Activated CD8-positive, alpha-beta memory T cell treated with anti-CD3 and anti-CD28 coated beads, Interleukin-2, amount 10 ng/mL, durations not matched to agents 7 days and 5 days (primary cell): ENCODE measurements at regions not wholly inside any gene's neighbourhood (a gene's known extent, or its start where the extent isn't known, plus 50 kb on each side); places are given as distances from the start of the nearest gene placed in this dataset.

ENCODE experiments used
- ATAC-seq: fragments of 150-1000 bp; cut with Tn5 transposase; one replicate; pipeline ENCODE4 v1.10.0; 2021; ENCODE audit warnings: moderate library complexity
- CTCF ChIA-PET: fragments of 350-600 bp; sonication (Branson Sonifier 250); formaldehyde crosslinking; loops from one replicate; lab custom pipeline; 2021; ENCODE audit warnings: antibody characterized with exemption; lab: Charles Lee
- DNase-seq: peaks from one replicate; pipeline ENCODE4 v3.0.0-alpha.2; 2020
- H3K27ac Mint-ChIP-seq: one replicate; pipeline ENCODE4 v1.8.0; 2021; ENCODE audit warnings: mild to moderate bottlenecking, mixed read lengths
- H3K27me3 Mint-ChIP-seq: one replicate; pipeline ENCODE4 v1.8.0; 2021; ENCODE audit warnings: mixed read lengths
- H3K36me3 Mint-ChIP-seq: one replicate; pipeline ENCODE4 v1.8.0; 2021; ENCODE audit warnings: mild to moderate bottlenecking, mixed read lengths
- H3K4me1 Mint-ChIP-seq: one replicate; pipeline ENCODE4 v1.8.0; 2021; ENCODE audit warnings: mixed read lengths
- H3K4me3 Mint-ChIP-seq: one replicate; pipeline ENCODE4 v1.8.0; 2021; ENCODE audit warnings: mild to moderate bottlenecking, moderate library complexity, mixed read lengths
- H3K9me3 Mint-ChIP-seq: one replicate; pipeline ENCODE4 v1.8.0; 2022; ENCODE audit warnings: low read depth, mixed read lengths

GRCh38 chr6:98532004-98532403 lies 302.4 kb upstream of the POU3F2 start:
- ATAC-seq = no peak
- Mint-ChIP-seq H3K4me1 (no peaks in the 10 kb centered on the region), H3K4me3 (no peak overlapping the region), H3K36me3 (no peaks in the 10 kb centered on the region), H3K9me3 (peaks cover 2% of the 10 kb centered on the region), H3K27me3 (no peaks in the 10 kb centered on the region), H3K27ac (no peak overlapping the region)
- CTCF ChIA-PET = no interaction called here
- DNase-seq = no peak

DNA sequence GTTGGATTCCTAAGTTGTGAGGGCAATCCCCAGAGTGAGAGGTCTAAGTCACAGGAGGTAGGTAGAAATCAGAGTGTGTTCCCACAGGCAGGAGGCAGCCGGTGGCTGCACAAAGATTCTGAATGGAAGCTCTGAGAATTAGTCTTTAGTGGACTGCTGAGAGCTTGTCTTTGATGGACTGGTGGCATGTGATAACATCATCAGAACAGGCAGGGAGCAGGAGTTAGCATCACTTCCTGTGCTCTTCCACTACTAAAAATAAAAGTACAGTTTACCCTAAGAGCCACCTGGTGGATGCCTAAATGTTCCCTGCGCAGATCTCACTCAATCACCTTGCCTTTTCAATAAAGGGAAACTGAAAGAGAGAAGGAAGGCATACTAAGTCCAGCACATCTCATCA lies 294.6 kb upstream of the POU3F2 start:
- Mint-ChIP-seq H3K36me3 (no peaks in the 10 kb centered on the region), H3K27ac (no peak overlapping the region), H3K9me3 (no peaks in the 10 kb centered on the region), H3K27me3 (no peaks in the 10 kb centered on the region), H3K4me1 (no peaks in the 10 kb centered on the region), H3K4me3 (no peak overlapping the region)
- no peak for ATAC-seq
- DNase-seq = no peak
- CTCF ChIA-PET = no interaction called here

DNA sequence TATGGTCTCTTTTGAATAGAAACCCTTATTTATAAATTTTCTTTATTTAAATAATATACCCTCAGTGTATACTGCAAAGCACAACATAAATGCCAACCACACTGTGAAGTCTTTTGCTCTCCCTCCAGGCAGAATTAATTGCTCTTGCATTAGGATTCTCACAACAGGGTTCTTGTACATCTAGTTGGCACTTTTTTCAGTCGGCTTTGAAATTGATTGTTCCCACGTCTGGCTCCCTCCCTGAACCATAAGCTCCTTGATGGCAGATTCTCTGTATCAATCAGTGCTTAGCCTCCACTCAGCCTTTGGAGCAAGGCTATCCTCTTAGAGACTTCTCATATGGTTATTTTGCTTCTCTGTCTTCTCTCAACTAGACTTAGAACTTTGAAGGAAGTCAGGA lies 288.0 kb upstream of the POU3F2 start:
- H3K4me3 Mint-ChIP-seq = no peak overlapping the region
- no peaks in the 10 kb centered on the region for H3K4me1 Mint-ChIP-seq
- no peaks in the 10 kb centered on the region for H3K9me3 Mint-ChIP-seq
- CTCF ChIA-PET = no interaction called here
- ATAC-seq = no peak
- H3K27ac Mint-ChIP-seq = no peak overlapping the region
- no peaks in the 10 kb centered on the region for H3K36me3 Mint-ChIP-seq
- no peak for DNase-seq
- H3K27me3 Mint-ChIP-seq = no peaks in the 10 kb centered on the region

DNA sequence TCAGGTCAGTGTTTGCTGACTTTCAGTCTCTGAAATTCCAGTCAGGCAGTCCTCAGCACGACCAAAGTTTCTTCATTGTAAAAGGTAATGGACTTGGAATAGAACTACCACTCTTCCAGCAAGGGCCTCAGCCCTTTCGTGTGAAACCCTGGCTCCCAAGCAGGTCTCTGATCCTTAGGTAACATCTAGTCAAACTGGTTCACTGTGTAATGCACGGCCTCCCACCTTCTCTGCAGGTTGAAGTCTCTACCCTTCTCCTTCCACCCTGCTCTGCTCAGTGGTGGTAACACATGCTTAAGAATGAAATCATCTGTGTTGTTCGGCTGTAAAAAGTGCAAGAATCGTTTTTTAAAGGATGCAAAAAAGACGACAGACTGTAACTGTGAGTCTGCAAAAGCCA lies 287.2 kb upstream of the POU3F2 start:
- ATAC-seq (no peak), DNase-seq (no peak)
- no peaks in the 10 kb centered on the region for H3K36me3 Mint-ChIP-seq
- no peak overlapping the region for H3K27ac Mint-ChIP-seq
- CTCF ChIA-PET = no interaction called here
- H3K4me1 Mint-ChIP-seq = no peaks in the 10 kb centered on the region
- no peak overlapping the region for H3K4me3 Mint-ChIP-seq
- no peaks in the 10 kb centered on the region for H3K9me3 Mint-ChIP-seq
- H3K27me3 Mint-ChIP-seq = no peaks in the 10 kb centered on the region

- Mint-ChIP-seq H3K9me3 (no peaks in the 10 kb centered on the region), H3K36me3 (no peaks in the 10 kb centered on the region), H3K4me1 (no peaks in the 10 kb centered on the region), H3K27me3 (no peaks in the 10 kb centered on the region), H3K27ac (no peak overlapping the region), H3K4me3 (no peak overlapping the region)
- ATAC-seq (no peak), DNase-seq (no peak)
- CTCF ChIA-PET = no interaction called here
Measured at GRCh38 chr6:98547634-98548033, 286.7 kb upstream of the POU3F2 start.

GRCh38 chr6:98548301-98548700 lies 286.1 kb upstream of the POU3F2 start:
- Mint-ChIP-seq H3K27ac (no peak overlapping the region), H3K27me3 (no peaks in the 10 kb centered on the region), H3K4me1 (no peaks in the 10 kb centered on the region), H3K4me3 (no peak overlapping the region), H3K9me3 (no peaks in the 10 kb centered on the region), H3K36me3 (no peaks in the 10 kb centered on the region)
- DNase-seq (no peak), ATAC-seq (no peak)
- CTCF ChIA-PET = no interaction called here

DNA sequence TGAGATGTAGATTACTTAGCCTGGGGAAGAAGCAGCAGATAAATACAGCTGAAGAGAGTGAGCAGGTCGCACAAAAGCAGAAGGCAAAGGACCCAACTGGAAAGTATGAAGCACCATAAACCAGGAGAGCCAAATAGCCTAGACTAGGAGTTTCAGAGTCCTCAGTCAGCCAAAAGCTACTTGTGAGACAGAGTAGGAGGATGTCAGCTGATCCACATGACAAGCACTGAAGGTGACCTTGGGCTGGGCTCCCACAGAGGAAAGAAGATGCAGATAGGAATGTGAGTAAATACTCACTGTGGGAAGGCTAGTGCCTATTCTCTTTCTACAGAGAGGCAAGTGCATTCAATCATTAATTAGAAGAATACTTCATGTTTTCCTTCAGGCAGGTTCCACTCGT lies 274.0 kb upstream of the POU3F2 start:
- Mint-ChIP-seq H3K27ac (no peak overlapping the region), H3K9me3 (no peaks in the 10 kb centered on the region), H3K4me1 (no peaks in the 10 kb centered on the region), H3K4me3 (no peak overlapping the region), H3K36me3 (no peaks in the 10 kb centered on the region), H3K27me3 (no peaks in the 10 kb centered on the region)
- no peak for ATAC-seq
- CTCF ChIA-PET = no interaction called here
- DNase-seq = no peak

GRCh38 chr6:98560841-98561240 lies 273.5 kb upstream of the POU3F2 start:
- H3K4me1 Mint-ChIP-seq = no peaks in the 10 kb centered on the region
- CTCF ChIA-PET = no interaction called here
- H3K27ac Mint-ChIP-seq = no peak overlapping the region
- H3K36me3 Mint-ChIP-seq = no peaks in the 10 kb centered on the region
- ATAC-seq = no peak
- H3K9me3 Mint-ChIP-seq = no peaks in the 10 kb centered on the region
- no peak for DNase-seq
- H3K27me3 Mint-ChIP-seq = no peaks in the 10 kb centered on the region
- no peak overlapping the region for H3K4me3 Mint-ChIP-seq

DNA sequence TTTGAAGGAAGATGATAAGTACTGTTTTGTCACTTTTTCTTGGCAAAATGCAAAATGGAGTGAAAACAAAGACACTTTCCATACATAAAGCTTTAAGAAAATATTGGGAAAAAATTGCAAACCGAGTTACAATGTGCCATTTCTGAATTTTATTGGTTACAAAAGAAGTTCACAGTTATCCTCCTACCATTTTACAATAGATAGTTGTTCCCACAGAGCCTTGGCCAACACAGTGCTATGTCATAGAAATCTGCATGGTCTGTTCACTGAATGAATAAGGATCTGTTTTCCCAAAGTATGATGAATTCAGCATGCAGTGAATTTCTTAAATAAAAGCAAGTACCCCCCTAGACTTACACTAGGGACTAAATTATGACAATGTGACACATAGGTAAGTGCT lies 268.2 kb upstream of the POU3F2 start:
- no peak for DNase-seq
- CTCF ChIA-PET = no interaction called here
- Mint-ChIP-seq H3K9me3 (no peaks in the 10 kb centered on the region), H3K27me3 (no peaks in the 10 kb centered on the region), H3K27ac (no peak overlapping the region), H3K4me3 (no peak overlapping the region), H3K36me3 (no peaks in the 10 kb centered on the region), H3K4me1 (no peaks in the 10 kb centered on the region)
- no peak for ATAC-seq

GRCh38 chr6:98572579-98572978 lies 261.8 kb upstream of the POU3F2 start:
- no peaks in the 10 kb centered on the region for H3K4me1 Mint-ChIP-seq
- no peaks in the 10 kb centered on the region for H3K27me3 Mint-ChIP-seq
- no peak for ATAC-seq

GRCh38 chr6:98574984-98575383 lies 259.4 kb upstream of the POU3F2 start:
- Mint-ChIP-seq H3K4me1 (no peaks in the 10 kb centered on the region), H3K9me3 (no peaks in the 10 kb centered on the region), H3K36me3 (no peaks in the 10 kb centered on the region), H3K4me3 (no peak overlapping the region), H3K27me3 (no peaks in the 10 kb centered on the region), H3K27ac (no peak overlapping the region)
- no peak for DNase-seq
- CTCF ChIA-PET = no interaction called here
- ATAC-seq = no peak

More at GRCh38 chr6:98572579-98572978, 261.8 kb upstream of the POU3F2 start:
- Mint-ChIP-seq H3K9me3 (no peaks in the 10 kb centered on the region), H3K27ac (no peak overlapping the region), H3K4me3 (no peak overlapping the region), H3K36me3 (no peaks in the 10 kb centered on the region)
- DNase-seq = no peak
- CTCF ChIA-PET = no interaction called here

DNA sequence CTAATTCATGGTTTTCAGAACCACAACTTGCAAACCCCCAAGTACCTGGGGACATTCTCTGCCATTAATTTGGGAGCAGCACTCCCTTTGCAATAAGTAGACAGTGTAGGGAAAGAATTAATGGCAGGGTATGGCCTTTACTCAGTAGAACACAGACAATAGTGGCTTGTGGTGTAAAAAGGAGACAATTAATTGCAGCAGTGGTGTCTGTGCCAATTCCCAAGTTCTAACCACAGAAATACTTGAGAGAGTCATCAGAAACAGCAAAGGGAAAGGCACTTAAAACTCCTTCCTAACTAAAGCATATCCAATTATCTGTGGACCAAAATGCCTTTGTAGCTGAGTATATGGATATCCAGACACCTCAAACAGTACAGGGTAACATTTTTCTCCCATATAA lies 257.6 kb upstream of the POU3F2 start:
- H3K4me1 Mint-ChIP-seq = no peaks in the 10 kb centered on the region
- no peaks in the 10 kb centered on the region for H3K36me3 Mint-ChIP-seq
- no peak overlapping the region for H3K27ac Mint-ChIP-seq
- H3K27me3 Mint-ChIP-seq = no peaks in the 10 kb centered on the region
- H3K9me3 Mint-ChIP-seq = no peaks in the 10 kb centered on the region
- ATAC-seq (no peak), DNase-seq (no peak)
- CTCF ChIA-PET = no interaction called here
- H3K4me3 Mint-ChIP-seq = no peak overlapping the region

DNA sequence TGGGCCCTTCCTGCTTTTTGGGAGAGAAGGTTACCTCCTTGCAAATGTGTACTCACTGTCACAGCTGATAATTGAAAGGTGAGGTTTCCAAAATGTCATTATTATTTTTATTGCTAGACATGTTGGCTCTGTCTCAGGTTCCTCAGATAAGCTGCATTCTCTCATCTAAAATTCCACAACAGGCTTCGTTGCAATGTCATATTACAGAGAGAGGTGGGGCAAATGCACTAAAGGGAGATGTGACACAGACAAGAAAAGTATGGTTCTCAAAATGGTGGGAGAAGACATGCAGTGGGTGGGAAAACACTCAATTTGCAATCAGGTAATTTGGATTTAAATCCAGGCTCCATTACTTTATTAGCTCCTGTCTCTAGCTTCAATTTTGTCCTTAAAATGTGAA lies 256.4 kb upstream of the POU3F2 start:
- H3K27me3 Mint-ChIP-seq = no peaks in the 10 kb centered on the region
- no peaks in the 10 kb centered on the region for H3K4me1 Mint-ChIP-seq
- H3K4me3 Mint-ChIP-seq = no peak overlapping the region
- H3K36me3 Mint-ChIP-seq = no peaks in the 10 kb centered on the region
- no peaks in the 10 kb centered on the region for H3K9me3 Mint-ChIP-seq
- no peak for DNase-seq
- no peak overlapping the region for H3K27ac Mint-ChIP-seq
- CTCF ChIA-PET = no interaction called here
- ATAC-seq = no peak

- CTCF ChIA-PET = no interaction called here
- no peaks in the 10 kb centered on the region for H3K4me1 Mint-ChIP-seq
Measured at GRCh38 chr6:98579079-98579478, 255.3 kb upstream of the POU3F2 start.

DNA sequence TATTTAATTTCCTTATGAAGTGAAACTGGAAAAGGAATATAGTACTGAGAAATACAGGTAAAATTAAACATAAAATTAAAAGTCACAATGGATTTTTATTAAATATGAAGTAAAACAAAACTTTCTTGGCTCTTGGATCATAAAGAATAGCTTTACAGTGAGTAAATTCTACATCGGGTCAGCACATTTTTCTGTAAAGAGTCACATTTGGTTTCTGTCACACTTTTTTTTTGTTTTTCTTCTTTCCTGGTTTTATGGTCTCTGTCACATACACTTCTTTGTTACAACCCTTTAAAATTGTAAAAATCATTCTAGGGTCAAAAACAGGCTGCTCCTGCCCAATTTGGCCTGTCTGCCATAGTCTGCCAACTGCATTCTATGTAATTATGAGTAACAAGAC lies 254.4 kb upstream of the POU3F2 start:
- no peak overlapping the region for H3K27ac Mint-ChIP-seq
- no peak for DNase-seq
- H3K27me3 Mint-ChIP-seq = no peaks in the 10 kb centered on the region
- CTCF ChIA-PET = no interaction called here
- H3K36me3 Mint-ChIP-seq = no peaks in the 10 kb centered on the region
- no peak overlapping the region for H3K4me3 Mint-ChIP-seq
- no peaks in the 10 kb centered on the region for H3K9me3 Mint-ChIP-seq
- no peak for ATAC-seq
- no peaks in the 10 kb centered on the region for H3K4me1 Mint-ChIP-seq

More at GRCh38 chr6:98579079-98579478, 255.3 kb upstream of the POU3F2 start:
- DNase-seq = no peak
- Mint-ChIP-seq H3K27ac (no peak overlapping the region), H3K4me3 (no peak overlapping the region), H3K27me3 (no peaks in the 10 kb centered on the region), H3K9me3 (no peaks in the 10 kb centered on the region), H3K36me3 (no peaks in the 10 kb centered on the region)
- no peak for ATAC-seq
